ENCODE measurements at regions not wholly inside any gene's neighbourhood (a gene's known extent, or its start where the extent isn't known, plus 50 kb on each side); places are given as distances from the start of the nearest gene placed in this dataset.

DNA sequence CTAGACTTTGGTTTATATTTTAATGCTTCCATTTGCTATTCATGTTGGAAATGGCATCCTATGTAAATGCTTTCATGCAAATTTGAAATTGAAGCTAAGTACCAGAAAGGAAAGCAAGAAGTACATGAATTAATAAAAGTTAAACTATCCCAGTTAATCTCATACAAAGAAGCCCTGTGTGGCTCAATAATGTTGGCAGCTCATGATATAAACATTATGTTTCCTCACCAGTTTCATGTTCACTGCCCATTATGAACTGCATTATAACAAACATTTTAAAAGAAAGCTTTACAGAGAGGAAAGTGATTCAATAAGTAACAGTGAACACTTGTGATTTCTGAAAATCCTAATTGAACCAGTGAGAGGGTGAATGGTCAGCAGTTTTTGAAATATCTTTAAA, 62.9 kb upstream of the ROBO2 start:
- no peaks in the 10 kb centered on the region for H3K4me1 ChIP-seq (ENCODE audit: control insufficient read depth in 1 of 2, extremely low read depth in 1 of 2, insufficient read depth in 2 of 2, low read length in 2 of 2)
- DNase-seq (no peak), ATAC-seq (replicated peaks in 1 of 4) (no peak)
- Mint-ChIP-seq H3K4me1 (no peaks in the 10 kb centered on the region), H3K27ac (no peak overlapping the region), H3K36me3 (no peaks in the 10 kb centered on the region), H3K27me3 (no peaks in the 10 kb centered on the region), H3K4me3 (no peak overlapping the region), H3K9me3 (peaks cover 0 to 10% (median 9%) of the 10 kb centered on the region in 3 donors)
- H3K36me3 ChIP-seq (ENCODE audit: control insufficient read depth in 2 of 2, extremely low read depth in 1 of 2, insufficient read depth in 1 of 2, low read length in 1 of 2), result no peaks in the 10 kb centered on the region
- ChIA-PET CTCF (no interaction called here), POLR2A (no interaction called here)
- no peak overlapping the region for H3K4me3 ChIP-seq (ENCODE audit: control insufficient read depth in 1 of 2, extremely low read depth in 1 of 2, low read length in 1 of 2)
- no peaks in the 10 kb centered on the region for H3K27me3 ChIP-seq (replicated peaks in 1 of 2; ENCODE audit: control insufficient read depth in 2 of 2, extremely low read depth in 1 of 2, insufficient read depth in 2 of 2, low read length in 1 of 2)
- H3K27ac ChIP-seq (ENCODE audit: low read length), result no peak overlapping the region
- no peaks in the 10 kb centered on the region for H3K9me3 ChIP-seq

DNA sequence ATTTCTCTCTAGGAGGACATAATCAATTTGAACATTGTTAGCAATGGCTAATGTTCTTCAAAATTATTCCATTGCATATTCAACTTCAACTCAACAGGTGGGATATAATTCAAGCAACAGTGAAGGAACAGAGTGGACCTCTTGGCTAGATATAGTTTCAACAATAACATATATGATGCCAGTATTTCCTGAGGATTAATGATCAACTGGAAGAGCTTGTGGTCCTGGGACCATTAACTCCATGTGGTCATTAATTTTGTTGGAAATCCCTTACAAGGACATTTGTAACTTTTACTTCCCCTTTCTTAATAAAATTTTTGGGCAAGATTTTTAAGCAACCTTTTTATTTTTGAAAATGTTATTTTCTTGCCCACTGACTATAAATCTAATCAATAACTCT, 54.3 kb upstream of the ROBO2 start:
- DNase-seq, result no peak
- H3K27ac Mint-ChIP-seq, result no peak overlapping the region
- CTCF ChIA-PET, result no interaction called here
- H3K4me1 Mint-ChIP-seq, result no peaks in the 10 kb centered on the region
- H3K4me1 ChIP-seq (ENCODE audit: control insufficient read depth in 1 of 2, extremely low read depth in 1 of 2, insufficient read depth in 2 of 2, low read length in 2 of 2), result no peaks in the 10 kb centered on the region
- H3K27me3 ChIP-seq (replicated peaks in 1 of 2; ENCODE audit: control insufficient read depth in 2 of 2, extremely low read depth in 1 of 2, insufficient read depth in 2 of 2, low read length in 1 of 2), result no peaks in the 10 kb centered on the region
- H3K36me3 ChIP-seq (ENCODE audit: control insufficient read depth in 2 of 2, extremely low read depth in 1 of 2, insufficient read depth in 1 of 2, low read length in 1 of 2), result no peaks in the 10 kb centered on the region
- H3K9me3 Mint-ChIP-seq, result peaks cover 4 to 10% (median 5%) of the 10 kb centered on the region in 3 donors
- no peaks in the 10 kb centered on the region for H3K9me3 ChIP-seq
- no peak overlapping the region for H3K4me3 Mint-ChIP-seq
- no peak overlapping the region for H3K27ac ChIP-seq (ENCODE audit: low read length)
- H3K36me3 Mint-ChIP-seq, result no peaks in the 10 kb centered on the region
- H3K4me3 ChIP-seq (ENCODE audit: control insufficient read depth in 1 of 2, extremely low read depth in 1 of 2, low read length in 1 of 2), result no peak overlapping the region
- POLR2A ChIA-PET, result no interaction called here
- no peak for ATAC-seq (replicated peaks in 1 of 4)
- no peaks in the 10 kb centered on the region for H3K27me3 Mint-ChIP-seq

DNA sequence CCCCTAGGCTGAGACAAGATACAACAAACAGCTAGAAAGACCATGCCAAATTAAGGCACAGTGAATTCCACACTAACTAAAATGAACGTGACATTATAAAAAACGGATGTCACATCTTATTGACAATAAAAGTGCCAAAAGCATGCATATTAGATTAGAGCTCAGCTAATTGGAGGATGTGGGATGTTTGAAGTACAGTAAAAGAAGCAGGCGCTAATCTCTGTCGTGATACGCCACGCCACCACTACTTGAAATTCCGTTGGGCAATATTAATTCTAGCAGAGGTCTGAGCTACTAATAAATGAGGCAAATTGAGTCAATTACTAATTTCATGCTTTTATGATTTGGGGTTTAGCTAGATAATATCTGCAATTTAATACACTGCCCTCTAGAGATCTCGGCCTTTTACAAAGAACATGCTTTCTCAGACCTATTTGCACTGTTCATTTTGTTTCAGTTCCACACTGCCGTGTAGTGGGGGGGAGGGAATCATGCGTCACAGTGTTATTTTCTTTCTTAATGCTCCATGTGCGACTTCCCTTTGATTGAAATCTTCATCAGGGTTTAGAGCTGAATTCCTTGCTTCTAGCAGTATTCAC, 52.9 kb upstream of the ROBO2 start:
- H3K27ac ChIP-seq (ENCODE audit: low read length), result no peak overlapping the region
- Mint-ChIP-seq H3K4me3 (no peak overlapping the region), H3K4me1 (no peaks in the 10 kb centered on the region), H3K27ac (no peak overlapping the region), H3K27me3 (no peaks in the 10 kb centered on the region), H3K9me3 (peaks cover 4 to 11% (median 11%) of the 10 kb centered on the region in 3 donors), H3K36me3 (no peaks in the 10 kb centered on the region)
- ATAC-seq (replicated peaks in 1 of 4) (no peak), DNase-seq (no peak)
- no CpG with 5 or more reads among the region's 11 CpGs for WGBS (ENCODE audit: insufficient coverage)
- ChIA-PET POLR2A (interaction anchor here in 1 of 2 donors (0.5 kb wide), 1 partner anchor 55 kb away, joined by 3 read pairs; no protein-coding TSS in a partner anchor), CTCF (no interaction called here)
- H3K27me3 ChIP-seq (replicated peaks in 1 of 2; ENCODE audit: control insufficient read depth in 2 of 2, extremely low read depth in 1 of 2, insufficient read depth in 2 of 2, low read length in 1 of 2), result no peaks in the 10 kb centered on the region
- H3K4me3 ChIP-seq (ENCODE audit: control insufficient read depth in 1 of 2, extremely low read depth in 1 of 2, low read length in 1 of 2), result no peak overlapping the region
- H3K9me3 ChIP-seq, result no peaks in the 10 kb centered on the region
- H3K36me3 ChIP-seq (ENCODE audit: control insufficient read depth in 2 of 2, extremely low read depth in 1 of 2, insufficient read depth in 1 of 2, low read length in 1 of 2), result no peaks in the 10 kb centered on the region
- H3K4me1 ChIP-seq (ENCODE audit: control insufficient read depth in 1 of 2, extremely low read depth in 1 of 2, insufficient read depth in 2 of 2, low read length in 2 of 2), result no peaks in the 10 kb centered on the region
